PFSK-1 (cell line): ENCODE measurements at regions not wholly inside any gene's neighbourhood (a gene's known extent, or its start where the extent isn't known, plus 50 kb on each side); places are given as distances from the start of the nearest gene placed in this dataset.

Experiments used
- FOXP2 ChIP-seq: optimal IDR thresholded peaks from 2 replicates; pipeline ENCODE3; 2011; ENCODE audit warnings: borderline replicate concordance, control low read depth, inconsistent platforms; ENCODE audit not compliant: insufficient read depth; ENCODE audit errors: extremely low read length, extremely low read depth
- POLR2AphosphoS5 ChIP-seq: IDR thresholded peaks from 2 replicates; pipeline ENCODE4 v1.6.1; 2012; ENCODE audit warnings: low read depth, mild to moderate bottlenecking, control low read depth, low read length, moderate library complexity
- SIN3A ChIP-seq: IDR thresholded peaks from 2 replicates; pipeline ENCODE4 v1.6.1; 2012; ENCODE audit warnings: mild to moderate bottlenecking, low read length, moderate library complexity, borderline replicate concordance; ENCODE audit not compliant: insufficient read depth
- TAF1 ChIP-seq: IDR thresholded peaks from 2 replicates; pipeline ENCODE4 v1.6.1; 2012; ENCODE audit warnings: low read length, control low read depth, borderline replicate concordance; ENCODE audit not compliant: insufficient read depth
- TF ChIP-seq, protein P1 (sequence below), 2 experiments: IDR thresholded peaks; 2 replicates each; pipeline versions ENCODE4 v1.6.1 to v1.8.0; 2011 to 2012; ENCODE audit warnings: low read depth in 2 of 2, low read length in 2 of 2, control low read depth in 1 of 2, inconsistent platforms in 1 of 2, mild to moderate bottlenecking in 1 of 2, moderate library complexity in 1 of 2; ENCODE audit not compliant: insufficient read depth in 1 of 2

DNA sequence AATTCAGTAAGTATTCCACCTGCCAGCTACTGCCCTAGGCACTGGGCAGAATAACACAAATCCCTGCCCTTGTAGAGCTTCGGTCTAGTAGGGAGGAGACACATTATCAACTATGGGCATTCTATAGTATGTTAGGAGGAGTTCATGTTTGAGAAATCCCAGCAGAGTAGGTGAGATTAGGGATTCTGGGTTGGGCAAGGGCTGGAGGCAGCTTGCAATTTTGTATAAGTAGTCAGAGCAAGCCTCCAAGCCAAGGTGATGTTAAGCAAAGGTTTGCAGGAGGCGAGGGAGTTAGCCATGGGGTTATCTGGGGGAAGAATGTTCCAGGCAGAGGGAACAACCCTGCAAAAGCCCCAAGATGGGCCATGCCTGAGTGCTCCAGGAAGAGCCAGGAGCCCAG lies 187.9 kb upstream of the HS6ST1 start:
- no peak for TF ChIP-seq POLR2AphosphoS5
- no peak for TF ChIP-seq TAF1
- TF ChIP-seq SIN3A, result no peak
- no peak for TF ChIP-seq FOXP2
- TF ChIP-seq, protein P1, sequence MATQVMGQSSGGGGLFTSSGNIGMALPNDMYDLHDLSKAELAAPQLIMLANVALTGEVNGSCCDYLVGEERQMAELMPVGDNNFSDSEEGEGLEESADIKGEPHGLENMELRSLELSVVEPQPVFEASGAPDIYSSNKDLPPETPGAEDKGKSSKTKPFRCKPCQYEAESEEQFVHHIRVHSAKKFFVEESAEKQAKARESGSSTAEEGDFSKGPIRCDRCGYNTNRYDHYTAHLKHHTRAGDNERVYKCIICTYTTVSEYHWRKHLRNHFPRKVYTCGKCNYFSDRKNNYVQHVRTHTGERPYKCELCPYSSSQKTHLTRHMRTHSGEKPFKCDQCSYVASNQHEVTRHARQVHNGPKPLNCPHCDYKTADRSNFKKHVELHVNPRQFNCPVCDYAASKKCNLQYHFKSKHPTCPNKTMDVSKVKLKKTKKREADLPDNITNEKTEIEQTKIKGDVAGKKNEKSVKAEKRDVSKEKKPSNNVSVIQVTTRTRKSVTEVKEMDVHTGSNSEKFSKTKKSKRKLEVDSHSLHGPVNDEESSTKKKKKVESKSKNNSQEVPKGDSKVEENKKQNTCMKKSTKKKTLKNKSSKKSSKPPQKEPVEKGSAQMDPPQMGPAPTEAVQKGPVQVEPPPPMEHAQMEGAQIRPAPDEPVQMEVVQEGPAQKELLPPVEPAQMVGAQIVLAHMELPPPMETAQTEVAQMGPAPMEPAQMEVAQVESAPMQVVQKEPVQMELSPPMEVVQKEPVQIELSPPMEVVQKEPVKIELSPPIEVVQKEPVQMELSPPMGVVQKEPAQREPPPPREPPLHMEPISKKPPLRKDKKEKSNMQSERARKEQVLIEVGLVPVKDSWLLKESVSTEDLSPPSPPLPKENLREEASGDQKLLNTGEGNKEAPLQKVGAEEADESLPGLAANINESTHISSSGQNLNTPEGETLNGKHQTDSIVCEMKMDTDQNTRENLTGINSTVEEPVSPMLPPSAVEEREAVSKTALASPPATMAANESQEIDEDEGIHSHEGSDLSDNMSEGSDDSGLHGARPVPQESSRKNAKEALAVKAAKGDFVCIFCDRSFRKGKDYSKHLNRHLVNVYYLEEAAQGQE (IDR thresholded peaks at IDR 0.05; ENCODE audit: insufficient read depth in 1 of 2, low read depth in 2 of 2, low read length in 2 of 2), result no peak
